WTC11 (cell line): ENCODE measurements at regions not wholly inside any gene's neighbourhood (a gene's known extent, or its start where the extent isn't known, plus 50 kb on each side); places are given as distances from the start of the nearest gene placed in this dataset.

Source experiments
- ATAC-seq: fragments of 200-7000 bp; cut with Tn5 transposase; 2 replicates; pipeline ENCODE4 v1.10.0; 2021; ENCODE audit warnings: mild to moderate bottlenecking, moderate library complexity
- CTCF ChIA-PET: fragments of 300-600 bp; sonication (Branson Sonifier 250); formaldehyde crosslinking; loops from one replicate; lab custom pipeline; 2021; ENCODE audit warnings: antibody characterized with exemption; lab: Charles Lee
- POLR2A ChIA-PET: fragments of 350-600 bp; sonication (Branson Sonifier 250); formaldehyde crosslinking; loops from one replicate; lab custom pipeline; 2021; ENCODE audit warnings: antibody characterized with exemption; lab: Charles Lee
- DNase-seq: peaks from one replicate; pipeline ENCODE4 v3.0.0; 2021; ENCODE audit warnings: low spot score
- H3K27ac Mint-ChIP-seq: 2 replicates; pipeline ENCODE4 v1.8.0; 2021; ENCODE audit warnings: mixed read lengths
- H3K27me3 Mint-ChIP-seq: 2 replicates; pipeline ENCODE4 v1.8.0; 2021; ENCODE audit warnings: low read depth, mild to moderate bottlenecking, moderate library complexity, mixed read lengths
- H3K36me3 Mint-ChIP-seq: 2 replicates; pipeline ENCODE4 v1.8.0; 2021; ENCODE audit warnings: mixed read lengths
- H3K4me1 Mint-ChIP-seq: 2 replicates; pipeline ENCODE4 v1.8.0; 2022; ENCODE audit warnings: mixed read lengths
- H3K4me3 Mint-ChIP-seq: 2 replicates; pipeline ENCODE4 v1.8.0; 2021; ENCODE audit warnings: mild to moderate bottlenecking, moderate library complexity, mixed read lengths
- H3K9me3 Mint-ChIP-seq: 2 replicates; pipeline ENCODE4 v1.8.0; 2021; ENCODE audit warnings: mixed read lengths
- CBFB ChIP-seq: sonication (generic); formaldehyde crosslinking; IDR thresholded peaks from 2 replicates; pipeline ENCODE4 v1.8.1; 2022; ENCODE audit warnings: mild to moderate bottlenecking, low read depth, missing genetic modification reagents
- CREB1 ChIP-seq: sonication (generic); formaldehyde crosslinking; IDR thresholded peaks from 2 replicates; pipeline ENCODE4 v1.8.0; 2023; ENCODE audit warnings: mild to moderate bottlenecking, missing genetic modification reagents
- CREM ChIP-seq: sonication (generic); formaldehyde crosslinking; IDR thresholded peaks from 2 replicates; pipeline ENCODE4 v1.8.1; 2022; ENCODE audit warnings: mild to moderate bottlenecking, missing genetic modification reagents, moderate library complexity
- ELF4 ChIP-seq: sonication (generic); formaldehyde crosslinking; IDR thresholded peaks from 2 replicates; pipeline ENCODE4 v1.8.1; 2022; ENCODE audit warnings: low read depth, mild to moderate bottlenecking, moderate library complexity, missing genetic modification reagents
- ESRRA ChIP-seq: sonication (generic); formaldehyde crosslinking; IDR thresholded peaks from 2 replicates; pipeline ENCODE4 v1.8.1; 2022; ENCODE audit warnings: mild to moderate bottlenecking, missing genetic modification reagents, borderline replicate concordance
- FOXP1 ChIP-seq: sonication (generic); formaldehyde crosslinking; IDR thresholded peaks from 2 replicates; pipeline ENCODE4 v1.8.0; 2022; ENCODE audit warnings: missing genetic modification reagents, mild to moderate bottlenecking, moderate library complexity, borderline replicate concordance
- GRHL2 ChIP-seq: fragments of 250-450 bp; sonication (Bioruptor Pico); IDR thresholded peaks from 2 replicates; pipeline ENCODE4 v1.8.0; 2022; ENCODE audit warnings: mild to moderate bottlenecking, moderate library complexity; ENCODE audit not compliant: insufficient replicate concordance, severe bottlenecking
- GTF2I ChIP-seq: fragments of 250-450 bp; sonication (Bioruptor Pico); conservative IDR thresholded peaks from 2 replicates; pipeline ENCODE4 v1.4.0; 2021; ENCODE audit warnings: mild to moderate bottlenecking
- NFATC4 ChIP-seq: fragments of 250-450 bp; sonication (Bioruptor Pico); IDR thresholded peaks from 2 replicates; pipeline ENCODE4 v1.9.0; 2021; ENCODE audit warnings: mild to moderate bottlenecking
- NR1H2 ChIP-seq: sonication (generic); formaldehyde crosslinking; IDR thresholded peaks from 2 replicates; pipeline ENCODE4 v1.9.0; 2021; ENCODE audit warnings: mild to moderate bottlenecking, moderate library complexity, missing genetic modification reagents
- RORB ChIP-seq: fragments of 250-450 bp; sonication (Bioruptor Pico); IDR thresholded peaks from 2 replicates; pipeline ENCODE4 v1.9.0; 2021; ENCODE audit warnings: mild to moderate bottlenecking
- SOX15 ChIP-seq: fragments of 250-450 bp; sonication (Bioruptor Pico); IDR thresholded peaks from 2 replicates; pipeline ENCODE4 v1.9.0; 2021; ENCODE audit warnings: mild to moderate bottlenecking
- TCF7 ChIP-seq: sonication (generic); formaldehyde crosslinking; IDR thresholded peaks from 2 replicates; pipeline ENCODE4 v1.8.0; 2022; ENCODE audit warnings: mild to moderate bottlenecking, low read depth, missing genetic modification reagents, moderate library complexity
- ZNF232 ChIP-seq: sonication (generic); formaldehyde crosslinking; IDR thresholded peaks from 2 replicates; pipeline ENCODE4 v1.8.0; 2022; ENCODE audit warnings: mild to moderate bottlenecking, missing genetic modification reagents
- TF ChIP-seq, protein P1 (sequence below): sonication (generic); formaldehyde crosslinking; IDR thresholded peaks from 2 replicates; pipeline ENCODE4 v1.8.1; 2023; ENCODE audit warnings: mild to moderate bottlenecking, missing genetic modification reagents
- TF ChIP-seq, protein P2 (sequence below): fragments of 250-450 bp; sonication (Bioruptor Pico); conservative IDR thresholded peaks from 2 replicates; pipeline ENCODE4 v1.9.0; 2021; ENCODE audit warnings: mild to moderate bottlenecking
- TF ChIP-seq, protein P3 (sequence below): sonication (generic); formaldehyde crosslinking; IDR thresholded peaks from 2 replicates; pipeline ENCODE4 v1.8.1; 2023; ENCODE audit warnings: mild to moderate bottlenecking, missing genetic modification reagents
- TF ChIP-seq, protein P4 (sequence below): sonication (generic); formaldehyde crosslinking; IDR thresholded peaks from 2 replicates; pipeline ENCODE4 v1.8.0; 2022; ENCODE audit warnings: mild to moderate bottlenecking, missing genetic modification reagents
- TF ChIP-seq, protein P5 (sequence below): fragments of 250-450 bp; sonication (Bioruptor Pico); IDR thresholded peaks from 2 replicates; pipeline ENCODE4 v1.9.0; 2021; ENCODE audit warnings: mild to moderate bottlenecking
- TF ChIP-seq, protein P6 (sequence below): sonication (generic); formaldehyde crosslinking; IDR thresholded peaks from 2 replicates; pipeline ENCODE4 v1.8.1; 2022; ENCODE audit warnings: mild to moderate bottlenecking, missing genetic modification reagents, moderate library complexity, borderline replicate concordance
- TF ChIP-seq, protein P7 (sequence below): sonication (generic); formaldehyde crosslinking; IDR thresholded peaks from 2 replicates; pipeline ENCODE4 v1.8.1; 2023; ENCODE audit warnings: mild to moderate bottlenecking, missing genetic modification reagents, moderate library complexity

DNA sequence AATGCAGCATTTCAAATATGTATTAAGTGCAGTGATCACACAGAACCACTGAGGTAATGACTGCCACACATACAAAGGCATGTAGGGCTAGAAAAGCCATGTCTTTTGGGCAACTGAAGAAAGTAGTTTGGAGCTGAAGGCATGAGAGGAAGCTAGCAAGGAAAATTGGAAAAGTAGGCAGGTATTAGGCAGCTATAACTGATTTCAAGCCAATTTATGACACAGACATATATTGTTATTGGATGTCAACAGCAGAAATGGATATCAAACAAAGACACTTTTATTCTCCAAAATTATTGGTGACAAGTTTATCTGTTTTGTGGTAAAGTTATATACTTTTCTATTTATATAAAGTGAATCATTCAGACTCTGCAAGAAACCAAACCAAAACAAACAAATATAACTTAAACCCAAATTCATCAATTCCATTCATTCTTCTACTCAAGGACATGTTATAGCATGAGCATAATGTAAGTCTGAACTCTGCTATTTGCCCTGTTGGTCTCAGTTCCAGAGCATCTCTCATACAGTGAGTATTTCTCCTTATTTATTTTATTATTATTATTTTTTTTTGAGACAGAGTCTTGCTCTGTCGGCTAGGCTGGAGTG is 307.4 kb upstream of the COL8A1 start:
- Mint-ChIP-seq H3K4me3 (no peak overlapping the region), H3K4me1 (no peaks in the 10 kb centered on the region), H3K27me3 (no peaks in the 10 kb centered on the region), H3K27ac (no peak overlapping the region), H3K36me3 (no peaks in the 10 kb centered on the region), H3K9me3 (peaks cover 4% of the 10 kb centered on the region)
- ChIA-PET CTCF (interaction anchor here (1.0 kb wide), 1 partner anchor 158 kb away, joined by 3 read pairs; no protein-coding TSS in a partner anchor), POLR2A (no interaction called here)
- ATAC-seq (no peak), DNase-seq (no peak)
- TF ChIP-seq ESRRA (CRISPR knock-in tag) (no peak), ZNF232 (CRISPR knock-in tag) (no peak), FOXP1 (CRISPR knock-in tag) (no peak), TCF7 (CRISPR knock-in tag) (no peak), SOX15 (CRISPR knock-in tag) (no peak), GTF2I (no peak), NR1H2 (no peak), CBFB (no peak), ELF4 (no peak), GRHL2 (CRISPR knock-in tag) (no peak)
- TF ChIP-seq, protein P1, sequence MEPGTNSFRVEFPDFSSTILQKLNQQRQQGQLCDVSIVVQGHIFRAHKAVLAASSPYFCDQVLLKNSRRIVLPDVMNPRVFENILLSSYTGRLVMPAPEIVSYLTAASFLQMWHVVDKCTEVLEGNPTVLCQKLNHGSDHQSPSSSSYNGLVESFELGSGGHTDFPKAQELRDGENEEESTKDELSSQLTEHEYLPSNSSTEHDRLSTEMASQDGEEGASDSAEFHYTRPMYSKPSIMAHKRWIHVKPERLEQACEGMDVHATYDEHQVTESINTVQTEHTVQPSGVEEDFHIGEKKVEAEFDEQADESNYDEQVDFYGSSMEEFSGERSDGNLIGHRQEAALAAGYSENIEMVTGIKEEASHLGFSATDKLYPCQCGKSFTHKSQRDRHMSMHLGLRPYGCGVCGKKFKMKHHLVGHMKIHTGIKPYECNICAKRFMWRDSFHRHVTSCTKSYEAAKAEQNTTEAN (CRISPR knock-in tag): no peak
- TF ChIP-seq, protein P2, sequence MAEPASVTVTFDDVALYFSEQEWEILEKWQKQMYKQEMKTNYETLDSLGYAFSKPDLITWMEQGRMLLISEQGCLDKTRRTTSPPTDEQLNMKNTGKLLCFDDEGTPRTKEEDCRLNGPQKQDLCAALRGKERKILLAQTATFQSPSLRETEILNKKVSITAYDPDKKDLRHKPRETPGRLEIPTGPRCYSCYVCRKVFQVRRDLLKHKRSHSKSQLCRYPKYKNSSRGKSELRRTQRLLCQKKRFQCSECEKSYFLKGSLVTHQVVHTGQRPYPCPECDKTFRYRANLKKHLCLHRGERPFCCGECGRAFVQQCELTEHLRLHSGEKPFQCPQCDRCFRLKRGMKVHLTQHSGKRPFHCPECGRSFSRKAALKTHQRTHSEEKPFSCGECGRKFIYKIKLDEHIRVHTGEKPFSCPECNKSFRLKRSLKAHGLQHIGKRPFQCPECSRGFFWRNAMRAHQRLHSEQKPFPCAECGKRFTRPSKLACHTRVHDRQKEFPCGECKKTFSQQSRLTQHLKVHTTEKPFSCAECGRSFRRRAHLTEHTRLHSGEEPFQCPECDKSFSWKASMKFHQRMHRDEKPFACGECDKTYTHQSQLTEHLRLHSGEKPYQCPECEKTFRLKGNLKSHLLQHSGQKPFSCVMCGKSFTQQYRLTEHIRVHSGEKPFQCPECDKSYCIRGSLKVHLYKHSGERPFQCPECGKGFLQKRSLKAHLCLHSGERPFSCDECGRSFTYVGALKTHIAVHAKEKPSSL (CRISPR knock-in tag): no peak
- TF ChIP-seq, protein P3, sequence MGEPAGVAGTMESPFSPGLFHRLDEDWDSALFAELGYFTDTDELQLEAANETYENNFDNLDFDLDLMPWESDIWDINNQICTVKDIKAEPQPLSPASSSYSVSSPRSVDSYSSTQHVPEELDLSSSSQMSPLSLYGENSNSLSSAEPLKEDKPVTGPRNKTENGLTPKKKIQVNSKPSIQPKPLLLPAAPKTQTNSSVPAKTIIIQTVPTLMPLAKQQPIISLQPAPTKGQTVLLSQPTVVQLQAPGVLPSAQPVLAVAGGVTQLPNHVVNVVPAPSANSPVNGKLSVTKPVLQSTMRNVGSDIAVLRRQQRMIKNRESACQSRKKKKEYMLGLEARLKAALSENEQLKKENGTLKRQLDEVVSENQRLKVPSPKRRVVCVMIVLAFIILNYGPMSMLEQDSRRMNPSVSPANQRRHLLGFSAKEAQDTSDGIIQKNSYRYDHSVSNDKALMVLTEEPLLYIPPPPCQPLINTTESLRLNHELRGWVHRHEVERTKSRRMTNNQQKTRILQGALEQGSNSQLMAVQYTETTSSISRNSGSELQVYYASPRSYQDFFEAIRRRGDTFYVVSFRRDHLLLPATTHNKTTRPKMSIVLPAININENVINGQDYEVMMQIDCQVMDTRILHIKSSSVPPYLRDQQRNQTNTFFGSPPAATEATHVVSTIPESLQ (CRISPR knock-in tag): no peak
- TF ChIP-seq, protein P4, sequence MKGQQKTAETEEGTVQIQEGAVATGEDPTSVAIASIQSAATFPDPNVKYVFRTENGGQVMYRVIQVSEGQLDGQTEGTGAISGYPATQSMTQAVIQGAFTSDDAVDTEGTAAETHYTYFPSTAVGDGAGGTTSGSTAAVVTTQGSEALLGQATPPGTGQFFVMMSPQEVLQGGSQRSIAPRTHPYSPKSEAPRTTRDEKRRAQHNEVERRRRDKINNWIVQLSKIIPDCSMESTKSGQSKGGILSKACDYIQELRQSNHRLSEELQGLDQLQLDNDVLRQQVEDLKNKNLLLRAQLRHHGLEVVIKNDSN (CRISPR knock-in tag): no peak

DNA sequence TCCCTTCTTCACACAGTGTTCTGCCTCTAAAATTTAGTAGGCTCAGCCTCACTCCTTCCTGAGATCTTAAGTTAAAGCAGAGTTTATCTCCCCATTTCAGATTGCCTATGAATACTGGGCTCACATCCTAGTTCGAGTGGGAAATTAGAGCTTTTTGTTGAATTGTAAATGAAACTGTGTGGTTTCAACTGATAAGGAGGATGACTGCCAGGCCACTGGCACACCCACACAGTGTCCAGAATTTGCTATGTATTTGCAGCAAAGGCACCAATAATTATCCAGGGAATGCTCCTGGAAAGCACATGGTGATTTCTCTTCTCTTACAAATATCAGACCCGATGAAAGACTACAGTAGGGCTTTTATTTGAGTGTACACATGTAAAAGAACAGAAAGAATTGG is 308.1 kb upstream of the COL8A1 start:
- POLR2A ChIA-PET: no interaction called here
- no peak for ATAC-seq
- H3K9me3 Mint-ChIP-seq: peaks cover 4% of the 10 kb centered on the region
- no peak for DNase-seq
- no peak overlapping the region for H3K4me3 Mint-ChIP-seq
- no peaks in the 10 kb centered on the region for H3K36me3 Mint-ChIP-seq
- TF ChIP-seq, protein P5, sequence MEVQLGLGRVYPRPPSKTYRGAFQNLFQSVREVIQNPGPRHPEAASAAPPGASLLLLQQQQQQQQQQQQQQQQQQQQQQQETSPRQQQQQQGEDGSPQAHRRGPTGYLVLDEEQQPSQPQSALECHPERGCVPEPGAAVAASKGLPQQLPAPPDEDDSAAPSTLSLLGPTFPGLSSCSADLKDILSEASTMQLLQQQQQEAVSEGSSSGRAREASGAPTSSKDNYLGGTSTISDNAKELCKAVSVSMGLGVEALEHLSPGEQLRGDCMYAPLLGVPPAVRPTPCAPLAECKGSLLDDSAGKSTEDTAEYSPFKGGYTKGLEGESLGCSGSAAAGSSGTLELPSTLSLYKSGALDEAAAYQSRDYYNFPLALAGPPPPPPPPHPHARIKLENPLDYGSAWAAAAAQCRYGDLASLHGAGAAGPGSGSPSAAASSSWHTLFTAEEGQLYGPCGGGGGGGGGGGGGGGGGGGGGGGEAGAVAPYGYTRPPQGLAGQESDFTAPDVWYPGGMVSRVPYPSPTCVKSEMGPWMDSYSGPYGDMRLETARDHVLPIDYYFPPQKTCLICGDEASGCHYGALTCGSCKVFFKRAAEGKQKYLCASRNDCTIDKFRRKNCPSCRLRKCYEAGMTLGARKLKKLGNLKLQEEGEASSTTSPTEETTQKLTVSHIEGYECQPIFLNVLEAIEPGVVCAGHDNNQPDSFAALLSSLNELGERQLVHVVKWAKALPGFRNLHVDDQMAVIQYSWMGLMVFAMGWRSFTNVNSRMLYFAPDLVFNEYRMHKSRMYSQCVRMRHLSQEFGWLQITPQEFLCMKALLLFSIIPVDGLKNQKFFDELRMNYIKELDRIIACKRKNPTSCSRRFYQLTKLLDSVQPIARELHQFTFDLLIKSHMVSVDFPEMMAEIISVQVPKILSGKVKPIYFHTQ: no peak
- TF ChIP-seq CREM (CRISPR knock-in tag): no peak
- no peak for TF ChIP-seq CREB1 (CRISPR knock-in tag)
- no peak for TF ChIP-seq CBFB
- TF ChIP-seq, protein P6, sequence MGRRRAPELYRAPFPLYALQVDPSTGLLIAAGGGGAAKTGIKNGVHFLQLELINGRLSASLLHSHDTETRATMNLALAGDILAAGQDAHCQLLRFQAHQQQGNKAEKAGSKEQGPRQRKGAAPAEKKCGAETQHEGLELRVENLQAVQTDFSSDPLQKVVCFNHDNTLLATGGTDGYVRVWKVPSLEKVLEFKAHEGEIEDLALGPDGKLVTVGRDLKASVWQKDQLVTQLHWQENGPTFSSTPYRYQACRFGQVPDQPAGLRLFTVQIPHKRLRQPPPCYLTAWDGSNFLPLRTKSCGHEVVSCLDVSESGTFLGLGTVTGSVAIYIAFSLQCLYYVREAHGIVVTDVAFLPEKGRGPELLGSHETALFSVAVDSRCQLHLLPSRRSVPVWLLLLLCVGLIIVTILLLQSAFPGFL (CRISPR knock-in tag): no peak
- TF ChIP-seq, protein P4 (CRISPR knock-in tag): no peak
- TF ChIP-seq NFATC4 (CRISPR knock-in tag): no peak
- TF ChIP-seq RORB (CRISPR knock-in tag): no peak
- TF ChIP-seq, protein P7, sequence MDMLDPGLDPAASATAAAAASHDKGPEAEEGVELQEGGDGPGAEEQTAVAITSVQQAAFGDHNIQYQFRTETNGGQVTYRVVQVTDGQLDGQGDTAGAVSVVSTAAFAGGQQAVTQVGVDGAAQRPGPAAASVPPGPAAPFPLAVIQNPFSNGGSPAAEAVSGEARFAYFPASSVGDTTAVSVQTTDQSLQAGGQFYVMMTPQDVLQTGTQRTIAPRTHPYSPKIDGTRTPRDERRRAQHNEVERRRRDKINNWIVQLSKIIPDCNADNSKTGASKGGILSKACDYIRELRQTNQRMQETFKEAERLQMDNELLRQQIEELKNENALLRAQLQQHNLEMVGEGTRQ: no peak
- H3K4me1 Mint-ChIP-seq: no peaks in the 10 kb centered on the region
- H3K27me3 Mint-ChIP-seq: no peaks in the 10 kb centered on the region
- no peak overlapping the region for H3K27ac Mint-ChIP-seq
- CTCF ChIA-PET: interaction anchor here (1.0 kb wide), 1 partner anchor 157 kb away, joined by 3 read pairs; no protein-coding TSS in a partner anchor
